GM19463 (cell line): ENCODE measurements at regions not wholly inside any gene's neighbourhood (a gene's known extent, or its start where the extent isn't known, plus 50 kb on each side); places are given as distances from the start of the nearest gene placed in this dataset.

Source experiments
- ATAC-seq: cut with Tn5 transposase; IDR thresholded peaks from one replicate; pipeline ENCODE4 v1.9.1; 2021; ENCODE audit warnings: mild to moderate bottlenecking, moderate library complexity; ENCODE audit not compliant: unreplicated experiment

DNA sequence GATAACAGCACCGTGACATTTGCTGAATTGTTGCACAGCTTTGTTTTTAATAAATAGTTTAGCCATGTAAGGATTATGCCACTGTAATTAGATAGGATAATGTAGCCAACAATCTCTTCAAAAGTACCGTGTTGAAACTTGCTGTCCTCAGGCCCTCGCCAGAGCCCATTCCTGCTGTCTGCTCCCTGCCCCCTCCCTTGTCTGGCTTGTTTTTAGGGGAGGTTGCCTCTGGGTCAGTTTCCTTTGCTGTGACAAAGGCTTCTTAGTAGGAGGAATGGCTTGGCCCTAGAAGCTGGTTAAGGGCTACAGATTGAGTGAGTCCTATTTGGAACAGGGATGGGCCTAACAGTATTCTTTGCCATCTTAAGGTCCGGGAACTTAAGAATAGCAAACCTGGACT is 107.9 kb downstream of the LMO4 start:
- ATAC-seq: no peak

GRCh38 chr1:87437663-87438295 is 109.1 kb downstream of the LMO4 start:
- peak; percentile 66 for ATAC-seq

DNA sequence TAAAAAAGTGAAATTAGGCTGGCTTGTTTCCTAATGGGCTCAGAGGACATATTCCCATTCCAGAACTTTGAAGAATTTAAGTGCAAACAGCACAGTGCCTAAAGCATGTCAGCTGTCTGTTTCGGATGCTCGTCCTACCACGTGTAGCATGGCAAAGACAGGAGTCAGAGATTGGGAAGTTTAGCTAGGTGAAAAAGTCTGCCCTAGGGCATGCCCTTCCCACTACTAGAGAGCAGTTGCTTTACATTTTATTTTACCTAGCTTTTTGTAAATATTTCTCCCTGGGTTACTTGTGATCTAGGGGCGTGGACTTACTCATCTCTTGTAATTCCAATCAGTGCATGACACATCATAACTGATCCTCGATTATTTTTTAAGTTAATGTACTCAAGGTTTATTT is 111.1 kb downstream of the LMO4 start:
- ATAC-seq: no peak

DNA sequence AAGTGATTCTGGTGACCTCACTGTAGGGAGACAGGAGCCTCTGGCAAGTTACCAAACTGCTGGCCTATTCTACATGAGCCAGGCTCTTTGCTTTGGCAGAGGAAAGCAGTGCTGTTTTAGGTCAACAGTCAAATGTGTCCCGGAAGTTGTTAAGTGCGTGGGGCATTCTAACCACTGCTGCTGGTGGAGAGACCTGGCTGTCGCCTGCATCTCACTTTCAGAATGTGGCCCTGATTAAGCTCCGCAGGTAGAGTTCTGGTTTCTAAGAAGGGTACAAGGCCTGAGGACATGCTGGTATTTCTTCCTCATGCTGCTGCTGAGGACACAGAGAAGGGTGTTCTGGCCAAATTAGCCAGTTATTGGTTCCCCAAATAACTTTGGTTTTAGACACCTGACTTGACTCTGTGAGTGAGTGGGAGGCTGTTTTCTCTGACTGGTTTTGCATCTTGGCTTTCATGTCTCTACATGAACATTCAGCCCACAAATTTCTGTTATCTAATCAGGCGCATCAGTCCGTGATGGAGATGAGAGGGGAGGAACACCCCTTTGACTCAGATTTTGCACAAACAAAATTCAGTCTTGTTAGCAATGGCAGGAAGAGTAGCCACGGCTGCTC is 120.8 kb downstream of the LMO4 start:
- peak; percentile 83 for ATAC-seq

- no peak for ATAC-seq
These were observed 121.5 kb downstream of the LMO4 start for GRCh38 chr1:87450136-87450535.

GRCh38 chr1:87450615-87451209 is 122.0 kb downstream of the LMO4 start:
- no peak for ATAC-seq

GRCh38 chr1:87451229-87451920 is 122.7 kb downstream of the LMO4 start:
- no peak for ATAC-seq

DNA sequence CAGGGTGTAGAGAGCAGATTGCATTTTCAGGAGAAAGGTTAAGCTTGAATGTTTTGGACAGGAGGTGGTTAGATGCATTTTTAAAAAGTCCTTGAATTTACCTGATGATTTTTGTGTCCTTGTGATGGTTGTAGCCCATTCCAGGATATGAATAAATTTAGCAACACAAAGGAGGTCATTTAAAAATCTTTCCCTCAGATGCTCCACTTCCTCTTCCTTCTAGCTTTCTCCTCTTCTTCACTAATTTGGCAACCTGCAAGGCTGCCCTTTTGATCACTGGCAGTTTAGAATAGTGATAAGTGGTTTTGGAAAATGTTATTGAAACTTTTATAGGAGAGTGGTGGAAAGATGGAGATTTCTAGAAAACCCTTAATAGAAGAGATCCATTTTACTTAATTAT is 124.0 kb downstream of the LMO4 start:
- no peak for ATAC-seq

DNA sequence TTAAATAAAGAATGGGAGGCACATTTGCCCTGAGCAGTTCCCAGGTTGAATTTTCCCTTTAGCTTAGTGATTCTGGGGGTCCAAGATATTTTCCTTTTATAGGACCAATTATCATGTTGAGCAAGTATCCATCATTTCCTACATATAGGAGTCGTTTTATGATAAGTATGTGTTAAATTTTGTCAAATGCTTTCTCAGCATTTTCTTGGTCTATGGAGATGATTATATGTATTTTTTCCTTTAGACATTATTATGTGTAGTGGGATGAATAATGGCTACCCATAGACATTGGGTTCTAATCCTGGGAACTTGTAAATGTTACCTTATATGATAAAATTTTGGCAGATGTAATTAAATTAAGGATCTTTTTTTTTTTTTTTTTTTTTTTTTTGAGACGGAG is 128.7 kb downstream of the LMO4 start:
- ATAC-seq: no peak

DNA sequence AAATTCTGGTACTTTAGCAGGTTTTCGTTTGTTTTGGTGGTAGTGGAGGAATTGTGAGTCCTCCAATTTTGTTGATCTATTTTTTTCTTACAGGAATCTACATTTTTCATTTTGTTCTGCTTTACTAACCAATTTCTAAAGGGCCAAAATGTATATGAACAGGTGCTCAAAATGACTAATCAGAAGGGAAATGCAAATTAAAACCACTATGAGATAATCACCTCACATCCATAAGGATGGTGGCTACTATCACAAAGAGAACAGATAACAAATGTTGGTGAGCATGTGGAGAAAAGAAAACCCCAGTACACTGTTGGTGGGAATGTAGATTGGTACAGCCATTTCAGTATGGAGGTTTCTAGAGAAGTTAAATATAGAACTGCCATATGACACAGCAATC is 134.2 kb downstream of the LMO4 start:
- no peak for ATAC-seq

GRCh38 chr1:87464022-87464490 is 135.4 kb downstream of the LMO4 start:
- peak; percentile 85 for ATAC-seq

DNA sequence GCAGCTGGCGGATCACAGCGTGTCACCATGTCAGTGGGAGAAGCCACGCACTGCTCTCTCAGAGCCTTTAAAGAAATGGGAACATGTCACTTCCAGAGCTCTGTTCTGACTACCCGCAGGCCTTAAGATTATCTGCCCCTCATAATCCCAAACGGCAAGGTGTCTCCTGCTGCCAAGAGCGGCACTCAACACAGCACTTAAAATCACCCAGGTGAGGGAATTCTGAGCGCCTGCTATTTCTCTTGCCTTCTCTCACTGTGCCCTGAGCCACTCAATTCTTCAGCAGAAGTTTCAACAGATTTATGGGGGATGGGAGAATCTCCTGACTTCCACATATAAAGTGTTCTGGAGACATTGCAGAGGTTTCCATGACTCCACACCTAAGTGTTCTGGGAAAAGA is 137.9 kb downstream of the LMO4 start:
- no peak for ATAC-seq

GRCh38 chr1:87472716-87473115 is 144.0 kb downstream of the LMO4 start:
- no peak for ATAC-seq

DNA sequence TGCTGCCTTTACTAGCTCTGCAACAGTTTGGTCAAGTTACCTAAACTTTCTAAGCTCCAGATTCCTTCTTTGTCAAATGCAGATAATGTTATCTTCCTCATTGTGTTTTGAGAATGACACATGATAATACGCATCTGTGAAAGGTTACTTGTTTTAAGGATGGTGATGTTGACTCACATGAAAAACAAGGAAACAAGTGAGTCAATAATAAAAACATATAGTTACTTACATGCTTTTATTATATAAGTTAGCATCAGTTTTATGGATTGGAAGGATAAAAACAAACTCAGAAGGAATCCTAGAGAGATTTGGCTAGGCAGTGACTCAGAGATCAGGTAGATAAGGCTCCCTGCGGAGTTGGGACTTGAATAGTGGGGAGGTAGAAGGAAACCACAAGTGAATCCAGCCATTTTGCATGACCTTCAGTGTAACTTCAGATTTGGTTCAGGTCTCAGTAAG is 144.6 kb downstream of the LMO4 start:
- no peak for ATAC-seq

GRCh38 chr1:87474098-87474497 is 145.4 kb downstream of the LMO4 start:
- ATAC-seq: no peak

GRCh38 chr1:87478231-87478630 is 149.6 kb downstream of the LMO4 start:
- no peak for ATAC-seq

DNA sequence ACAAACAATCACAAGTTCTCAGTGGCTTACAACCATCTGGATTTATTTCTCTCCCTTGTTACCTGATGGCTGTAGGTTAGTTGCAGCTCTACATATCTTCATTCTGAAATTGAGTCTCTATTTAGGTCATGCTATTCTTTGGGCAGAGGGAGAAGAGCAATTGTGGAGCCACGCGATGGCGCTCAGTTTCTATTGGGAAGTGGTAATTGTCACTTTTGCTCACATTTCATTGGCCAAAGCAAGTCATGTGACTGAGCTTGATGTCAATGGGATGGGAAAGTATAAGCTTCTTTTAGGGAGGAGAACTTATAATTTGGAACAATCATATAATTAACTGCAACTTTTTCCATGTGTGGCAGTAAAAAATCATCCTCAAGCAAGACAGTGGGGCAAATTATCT is 166.5 kb downstream of the LMO4 start:
- ATAC-seq: no peak

- ATAC-seq: no peak
These were observed 167.2 kb downstream of the LMO4 start for GRCh38 chr1:87495870-87496269.

DNA sequence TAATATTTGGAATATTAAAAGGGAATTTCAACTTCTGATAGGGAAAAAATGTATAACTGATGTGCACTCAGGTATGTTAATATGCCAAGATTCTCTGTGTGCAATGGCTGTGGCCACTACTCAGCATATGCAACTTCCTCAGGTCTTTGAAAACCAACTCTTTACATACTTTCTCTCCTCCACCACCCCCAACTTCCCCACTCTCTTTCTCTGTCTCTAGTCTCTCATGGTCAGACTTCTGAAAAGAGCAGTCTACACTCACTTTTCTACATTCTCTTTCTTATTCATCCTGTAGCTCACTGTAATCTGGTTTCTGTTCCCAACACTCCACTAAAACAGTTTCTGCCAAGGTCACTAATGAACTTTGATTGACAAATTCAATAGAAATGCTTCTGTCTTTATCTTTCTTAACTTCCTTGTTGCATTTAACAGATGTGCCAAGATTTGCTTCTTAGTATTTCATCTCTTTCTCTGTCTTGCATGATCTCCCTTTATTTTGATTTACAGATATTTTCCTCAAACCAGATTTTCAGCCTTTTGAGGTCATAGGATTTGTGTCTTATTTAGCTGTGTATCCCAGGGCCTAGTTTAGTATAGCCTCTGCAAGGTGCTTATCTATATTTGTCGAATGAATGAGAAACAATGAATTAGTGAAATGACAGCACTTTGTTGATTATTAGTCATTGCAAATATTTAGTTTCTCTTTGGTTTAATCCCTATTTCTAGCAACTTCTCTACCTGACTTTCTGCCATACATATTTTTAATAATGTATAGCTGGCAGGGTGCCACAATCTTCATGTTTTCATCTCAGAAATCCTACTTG is 168.9 kb downstream of the LMO4 start:
- no peak for ATAC-seq

GRCh38 chr1:87501738-87502137 is 173.1 kb downstream of the LMO4 start:
- ATAC-seq: no peak

GRCh38 chr1:87505391-87505983 is 176.8 kb downstream of the LMO4 start:
- no peak for ATAC-seq
